ENCODE measurements at regions not wholly inside any gene's neighbourhood (a gene's known extent, or its start where the extent isn't known, plus 50 kb on each side); places are given as distances from the start of the nearest gene placed in this dataset.

DNA sequence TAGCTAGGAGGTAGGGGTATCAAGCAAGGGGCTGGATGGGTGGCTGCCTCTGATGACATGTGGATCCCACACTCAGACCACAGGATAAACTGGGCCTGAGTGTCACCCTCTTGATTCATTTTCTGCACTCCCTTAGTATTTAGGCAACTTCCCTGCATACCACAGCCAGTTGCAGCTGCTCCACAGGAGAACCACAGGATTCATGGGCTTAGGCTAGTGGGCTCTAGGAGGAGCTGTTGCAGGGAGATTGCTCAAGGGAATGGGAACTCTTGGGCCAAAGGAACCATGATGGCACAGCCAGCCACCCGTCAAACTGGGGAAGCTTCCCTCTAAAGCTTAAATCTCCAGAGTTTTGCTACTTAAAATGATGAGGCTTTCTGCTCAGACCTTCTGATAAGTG is 269.7 kb upstream of the ASIC2 start:
- Histone ChIP-seq H3K4me2 (ENCODE audit: low read depth, low read length) (no peak overlapping the region), H4K20me1 (ENCODE audit: insufficient read depth, low read length) (no peaks in the 10 kb centered on the region), H3K36me3 (replicated peaks; ENCODE audit: insufficient read depth, low read length) (no peaks in the 10 kb centered on the region), H3F3A (ENCODE audit: insufficient read depth, low read length) (no peaks in the 10 kb centered on the region), H3K27ac (ENCODE audit: low read length) (no peak overlapping the region), H3K9ac (ENCODE audit: low read length) (no peak overlapping the region), H3K9me3 (replicated peaks; ENCODE audit: insufficient read depth, low read length) (no peaks in the 10 kb centered on the region), H2AFZ (ENCODE audit: low read length) (no peak overlapping the region), H3K79me2 (ENCODE audit: low read length) (no peaks in the 10 kb centered on the region), H3K4me1 (ENCODE audit: low read length) (no peaks in the 10 kb centered on the region), H3K27me3 (replicated peaks; ENCODE audit: insufficient read depth, low read length) (no peaks in the 10 kb centered on the region), H3K4me3 (ENCODE audit: low read length) (no peak overlapping the region), H3K9me2 (replicated peaks; ENCODE audit: insufficient read depth, low read length) (no peaks in the 10 kb centered on the region)
- no peak for DNase-seq
- no peak for TF ChIP-seq CTCF (IDR thresholded peaks at IDR 0.05; ENCODE audit: low read length)
- TF ChIP-seq EZH2phosphoT487 (IDR thresholded peaks at IDR 0.05; ENCODE audit: low read length) = no peak
- no peak for TF ChIP-seq EZH2 (optimal IDR thresholded peaks at IDR 0.05; ENCODE audit: low read depth, low read length)

DNA sequence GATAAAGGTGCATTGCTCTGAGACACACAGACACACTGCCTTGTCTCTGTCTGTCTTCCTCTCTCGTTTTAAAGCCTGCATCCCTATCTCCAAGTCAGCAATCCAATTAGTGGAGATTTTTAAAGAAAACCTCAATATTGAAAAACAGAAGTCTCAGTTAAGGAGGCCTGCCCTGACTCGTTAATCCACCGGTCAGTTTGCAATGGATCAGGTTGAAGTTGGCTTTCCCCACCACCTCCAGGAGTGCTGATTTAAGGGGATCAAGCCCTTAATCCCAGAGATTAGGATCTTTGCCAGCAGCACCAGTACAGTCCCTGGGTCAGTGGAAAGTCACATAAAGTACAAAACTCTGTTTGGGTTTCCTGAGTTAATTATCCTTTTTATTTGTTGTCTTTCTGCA is 271.1 kb upstream of the ASIC2 start:
- H2AFZ ChIP-seq (ENCODE audit: low read length) = no peak overlapping the region
- no peak overlapping the region for H3K4me2 ChIP-seq (ENCODE audit: low read depth, low read length)
- no peak overlapping the region for H3K9ac ChIP-seq (ENCODE audit: low read length)
- no peaks in the 10 kb centered on the region for H3K27me3 ChIP-seq (replicated peaks; ENCODE audit: insufficient read depth, low read length)
- no peak for TF ChIP-seq CTCF (IDR thresholded peaks at IDR 0.05; ENCODE audit: low read length)
- no peak for TF ChIP-seq EZH2phosphoT487 (IDR thresholded peaks at IDR 0.05; ENCODE audit: low read length)
- TF ChIP-seq EZH2 (optimal IDR thresholded peaks at IDR 0.05; ENCODE audit: low read depth, low read length) = no peak
- H3K9me3 ChIP-seq (replicated peaks; ENCODE audit: insufficient read depth, low read length) = no peaks in the 10 kb centered on the region
- H3K4me1 ChIP-seq (ENCODE audit: low read length) = no peaks in the 10 kb centered on the region
- no peaks in the 10 kb centered on the region for H4K20me1 ChIP-seq (ENCODE audit: insufficient read depth, low read length)
- DNase-seq = no peak
- no peak overlapping the region for H3K27ac ChIP-seq (ENCODE audit: low read length)
- no peaks in the 10 kb centered on the region for H3F3A ChIP-seq (ENCODE audit: insufficient read depth, low read length)
- no peak overlapping the region for H3K4me3 ChIP-seq (ENCODE audit: low read length)
- H3K36me3 ChIP-seq (replicated peaks; ENCODE audit: insufficient read depth, low read length) = no peaks in the 10 kb centered on the region
- no peaks in the 10 kb centered on the region for H3K79me2 ChIP-seq (ENCODE audit: low read length)
- no peaks in the 10 kb centered on the region for H3K9me2 ChIP-seq (replicated peaks; ENCODE audit: insufficient read depth, low read length)

DNA sequence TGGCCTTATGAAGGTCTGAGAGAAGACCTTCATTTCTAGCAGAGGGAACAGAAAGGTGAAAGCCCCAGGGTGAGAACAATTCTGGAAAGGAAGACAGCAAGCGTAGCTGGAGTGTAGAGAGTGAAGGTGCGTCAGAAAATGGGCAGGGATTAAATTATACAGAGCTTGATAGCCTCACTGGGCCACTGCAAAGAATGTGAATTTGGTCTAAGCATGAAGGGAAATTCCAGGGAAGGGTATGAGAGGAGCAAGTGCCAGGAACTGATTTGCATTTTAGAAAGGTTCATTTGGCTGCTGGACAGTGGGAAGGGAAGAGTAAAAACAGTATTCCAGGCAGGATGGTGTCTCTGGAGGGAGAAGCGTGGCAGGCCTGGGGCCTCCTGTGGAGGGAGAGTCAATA is 274.1 kb upstream of the ASIC2 start:
- H3K27me3 ChIP-seq (replicated peaks; ENCODE audit: insufficient read depth, low read length) = no peaks in the 10 kb centered on the region

More for the DNA sequence above, 274.1 kb upstream of the ASIC2 start:
- H3K27ac ChIP-seq (ENCODE audit: low read length) = no peak overlapping the region
- H3F3A ChIP-seq (ENCODE audit: insufficient read depth, low read length) = no peaks in the 10 kb centered on the region
- no peak for DNase-seq
- H3K9ac ChIP-seq (ENCODE audit: low read length) = no peak overlapping the region
- no peaks in the 10 kb centered on the region for H3K36me3 ChIP-seq (replicated peaks; ENCODE audit: insufficient read depth, low read length)
- TF ChIP-seq EZH2phosphoT487 (IDR thresholded peaks at IDR 0.05; ENCODE audit: low read length) (no peak), CTCF (IDR thresholded peaks at IDR 0.05; ENCODE audit: low read length) (no peak), EZH2 (optimal IDR thresholded peaks at IDR 0.05; ENCODE audit: low read depth, low read length) (no peak)
- H3K9me2 ChIP-seq (replicated peaks; ENCODE audit: insufficient read depth, low read length) = no peaks in the 10 kb centered on the region
- H3K4me2 ChIP-seq (ENCODE audit: low read depth, low read length) = no peak overlapping the region
- H2AFZ ChIP-seq (ENCODE audit: low read length) = no peak overlapping the region
- no peaks in the 10 kb centered on the region for H3K79me2 ChIP-seq (ENCODE audit: low read length)
- no peak overlapping the region for H3K4me3 ChIP-seq (ENCODE audit: low read length)
- no peaks in the 10 kb centered on the region for H4K20me1 ChIP-seq (ENCODE audit: insufficient read depth, low read length)
- H3K9me3 ChIP-seq (replicated peaks; ENCODE audit: insufficient read depth, low read length) = no peaks in the 10 kb centered on the region
- no peaks in the 10 kb centered on the region for H3K4me1 ChIP-seq (ENCODE audit: low read length)

Data from MM.1S (cell line).